SK-N-SH (cell line): ENCODE measurements at regions not wholly inside any gene's neighbourhood (a gene's known extent, or its start where the extent isn't known, plus 50 kb on each side); places are given as distances from the start of the nearest gene placed in this dataset.

Experiments used
- CTCF ChIP-seq: fragments of 200-600 bp; sonication (generic); IDR thresholded peaks from 2 replicates; pipeline ENCODE4 v1.6.1; 2017; ENCODE audit warnings: antibody characterized with exemption, mild to moderate bottlenecking, moderate library complexity
- FOXJ3 ChIP-seq: sonication (generic); formaldehyde crosslinking; IDR thresholded peaks from 2 replicates; pipeline ENCODE4 v1.5.1; 2020; ENCODE audit warnings: mild to moderate bottlenecking, missing genetic modification reagents
- IRF3 ChIP-seq: fragments of 150-350 bp; IDR thresholded peaks from 2 replicates; pipeline ENCODE4 v1.6.1; 2016; ENCODE audit warnings: mild to moderate bottlenecking, low read depth, low read length
- RFX5 ChIP-seq: IDR thresholded peaks from 2 replicates; pipeline ENCODE4 v1.6.1; 2012; ENCODE audit warnings: mild to moderate bottlenecking, improper control_type of control experiment, low read length
- TAF1 ChIP-seq: IDR thresholded peaks from 2 replicates; pipeline ENCODE4 v1.6.1; 2012; ENCODE audit warnings: low read depth, mild to moderate bottlenecking, low read length, moderate library complexity, borderline replicate concordance
- USF2 ChIP-seq: fragments of 150-350 bp; IDR thresholded peaks from 2 replicates; pipeline ENCODE4 v1.6.1; 2017; ENCODE audit warnings: antibody characterized with exemption, low read length, low read depth, borderline replicate concordance

GRCh38 chr2:241964133-241964532 lies 94.6 kb downstream of the RTP5 start:
- TF ChIP-seq TAF1 (no peak), USF2 (no peak), RFX5 (no peak), FOXJ3 (no peak), IRF3 (no peak), CTCF (no peak)
